ENCODE measurements at regions not wholly inside any gene's neighbourhood (a gene's known extent, or its start where the extent isn't known, plus 50 kb on each side); places are given as distances from the start of the nearest gene placed in this dataset.
A peak's percentile ranks its signal among the peaks of the same experiment; 100 is the strongest.

- no peaks in the 10 kb centered on the region for H3F3A ChIP-seq (ENCODE audit: low read length, unreplicated experiment)
- H3K4me3 ChIP-seq (ENCODE audit: low read length), result no peak overlapping the region
- no peak for DNase-seq
- no peaks in the 10 kb centered on the region for H3K79me2 ChIP-seq (ENCODE audit: low read length)
- no peaks in the 10 kb centered on the region for H3K9me2 ChIP-seq (replicated peaks; ENCODE audit: low read length)
- H3K27me3 ChIP-seq (ENCODE audit: low read length), result no peaks in the 10 kb centered on the region
- intact Hi-C loops (cut with micrococcal nuclease), result loop anchor here (10.0 kb wide), 1 partner anchor 297 kb away; no protein-coding TSS in a partner anchor
- H3K36me3 ChIP-seq (ENCODE audit: low read depth, low read length), result no peaks in the 10 kb centered on the region
- no peak overlapping the region for H3K4me2 ChIP-seq (ENCODE audit: low read length)
- ATAC-seq, result no peak
- H3K27ac ChIP-seq (ENCODE audit: low read length), result no peak overlapping the region
- H3K4me1 ChIP-seq (ENCODE audit: insufficient read depth, low read length), result 0 out of 2 replicates have a peak, but pooled peaks cover 5% of the 10 kb centered on the region
- H4K20me1 ChIP-seq (ENCODE audit: low read length), result no peaks in the 10 kb centered on the region
- CTCF ChIA-PET, result no interaction called here
- no peak overlapping the region for H2AFZ ChIP-seq (ENCODE audit: low read length)
- H3K9ac ChIP-seq (ENCODE audit: low read length), result no peak overlapping the region
- POLR2A ChIA-PET (ENCODE audit: unreplicated experiment), result no interaction called here
- no TSS peak for BruUV-seq (replicated peaks)
- TF ChIP-seq CTCF (conservative IDR thresholded peaks at IDR 0.05; ENCODE audit: low read depth, low read length) (no peak), EZH2phosphoT487 (IDR thresholded peaks at IDR 0.05; ENCODE audit: borderline replicate concordance, low read length) (no peak), EZH2 (IDR thresholded peaks at IDR 0.05; ENCODE audit: low read length, unreplicated experiment) (no peak)
- H3K9me3 ChIP-seq (ENCODE audit: low read length), result no peaks in the 10 kb centered on the region
Measured at GRCh38 chr6:21321531-21321930, 272.0 kb upstream of the SOX4 start.

- Histone ChIP-seq H2AFZ (ENCODE audit: low read length) (no peak overlapping the region), H3K27me3 (ENCODE audit: low read length) (no peaks in the 10 kb centered on the region), H3K79me2 (ENCODE audit: low read length) (no peaks in the 10 kb centered on the region), H3K36me3 (ENCODE audit: low read depth, low read length) (no peaks in the 10 kb centered on the region), H3K9me3 (ENCODE audit: low read length) (no peaks in the 10 kb centered on the region), H3K4me2 (ENCODE audit: low read length) (no peak overlapping the region), H3K4me1 (ENCODE audit: insufficient read depth, low read length) (0 out of 2 replicates have a peak, but pooled peaks cover 5% of the 10 kb centered on the region), H3K9ac (ENCODE audit: low read length) (no peak overlapping the region), H3F3A (ENCODE audit: low read length, unreplicated experiment) (no peaks in the 10 kb centered on the region), H3K4me3 (ENCODE audit: low read length) (no peak overlapping the region), H4K20me1 (ENCODE audit: low read length) (no peaks in the 10 kb centered on the region), H3K9me2 (replicated peaks; ENCODE audit: low read length) (no peaks in the 10 kb centered on the region), H3K27ac (ENCODE audit: low read length) (no peak overlapping the region)
- POLR2A ChIA-PET (ENCODE audit: unreplicated experiment), result no interaction called here
- no peak for TF ChIP-seq EZH2phosphoT487 (IDR thresholded peaks at IDR 0.05; ENCODE audit: borderline replicate concordance, low read length)
- no peak for TF ChIP-seq CTCF (conservative IDR thresholded peaks at IDR 0.05; ENCODE audit: low read depth, low read length)
- TF ChIP-seq EZH2 (IDR thresholded peaks at IDR 0.05; ENCODE audit: low read length, unreplicated experiment), result no peak
- ATAC-seq, result no peak
- no TSS peak for BruUV-seq (replicated peaks)
- intact Hi-C loops (cut with micrococcal nuclease), result loop anchor here (10.0 kb wide), 1 partner anchor 299 kb away; no protein-coding TSS in a partner anchor
- DNase-seq, result no peak
- CTCF ChIA-PET, result no interaction called here
Measured at GRCh38 chr6:21323577-21323976, 270.0 kb upstream of the SOX4 start.

- no peak overlapping the region for H3K9ac ChIP-seq (ENCODE audit: low read length)
- H3K4me2 ChIP-seq (ENCODE audit: low read length), result peak overlapping the region; percentile 11; the same call in 1 of the 2 replicates
- H2AFZ ChIP-seq (ENCODE audit: low read length), result no peak overlapping the region
- H3K27ac ChIP-seq (ENCODE audit: low read length), result no peak overlapping the region
- H3K4me1 ChIP-seq (ENCODE audit: insufficient read depth, low read length), result peaks cover 9% of the 10 kb centered on the region; the same call in 1 of the 2 replicates
- POLR2A ChIA-PET (ENCODE audit: unreplicated experiment), result no interaction called here
- intact Hi-C loops (cut with micrococcal nuclease), result loop anchor here (5.0 to 10.0 kb wide), 2 partner anchors 301 to 448 kb away; no protein-coding TSS in a partner anchor
- H3K4me3 ChIP-seq (ENCODE audit: low read length), result no peak overlapping the region
- H3K9me3 ChIP-seq (ENCODE audit: low read length), result no peaks in the 10 kb centered on the region
- peak; percentile 89 for ATAC-seq
- H3F3A ChIP-seq (ENCODE audit: low read length, unreplicated experiment), result no peaks in the 10 kb centered on the region
- no peaks in the 10 kb centered on the region for H4K20me1 ChIP-seq (ENCODE audit: low read length)
- H3K27me3 ChIP-seq (ENCODE audit: low read length), result no peaks in the 10 kb centered on the region
- peak; percentile 59 for DNase-seq
- no TSS peak for BruUV-seq (replicated peaks)
- no peaks in the 10 kb centered on the region for H3K9me2 ChIP-seq (replicated peaks; ENCODE audit: low read length)
- H3K36me3 ChIP-seq (ENCODE audit: low read depth, low read length), result no peaks in the 10 kb centered on the region
- CTCF ChIA-PET, result no interaction called here
- TF ChIP-seq EZH2phosphoT487 (IDR thresholded peaks at IDR 0.05; ENCODE audit: borderline replicate concordance, low read length) (no peak), EZH2 (IDR thresholded peaks at IDR 0.05; ENCODE audit: low read length, unreplicated experiment) (no peak), CTCF (conservative IDR thresholded peaks at IDR 0.05; ENCODE audit: low read depth, low read length) (no peak)
- no peaks in the 10 kb centered on the region for H3K79me2 ChIP-seq (ENCODE audit: low read length)
Measured at GRCh38 chr6:21325201-21325856, 268.2 kb upstream of the SOX4 start.
